H9 (cell line): ENCODE measurements at regions not wholly inside any gene's neighbourhood (a gene's known extent, or its start where the extent isn't known, plus 50 kb on each side); places are given as distances from the start of the nearest gene placed in this dataset.

ENCODE experiments used
- DNase-seq: peaks from one replicate; pipeline ENCODE4 v3.0.0-alpha.2; 2017
- H2AFZ ChIP-seq: one replicate; pipeline ENCODE4 v1.6.1; 2013; ENCODE audit warnings: mild to moderate bottlenecking, low read length, control low read depth, moderate library complexity
- H2AK5ac ChIP-seq: 2 replicates; pipeline ENCODE4 v1.6.1; 2013; ENCODE audit warnings: low read length, control low read depth, mixed read lengths; ENCODE audit not compliant: insufficient read length
- H2BK120ac ChIP-seq: one replicate; pipeline ENCODE4 v1.6.1; 2013; ENCODE audit warnings: low read depth, mild to moderate bottlenecking, low read length, control low read depth, inconsistent platforms; ENCODE audit not compliant: poor library complexity, severe bottlenecking
- H2BK12ac ChIP-seq: 2 replicates; pipeline ENCODE4 v1.6.1; 2013; ENCODE audit warnings: low read length, control low read depth, mixed read lengths, low read depth; ENCODE audit not compliant: insufficient read length
- H2BK15ac ChIP-seq: 2 replicates; pipeline ENCODE4 v1.6.1; 2013; ENCODE audit warnings: low read depth, low read length, control low read depth
- H2BK20ac ChIP-seq: one replicate; pipeline ENCODE4 v1.6.1; 2013; ENCODE audit warnings: low read depth, mild to moderate bottlenecking, low read length, control low read depth, inconsistent platforms; ENCODE audit not compliant: poor library complexity, severe bottlenecking
- H2BK5ac ChIP-seq: 2 replicates; pipeline ENCODE4 v1.6.1; 2013; ENCODE audit warnings: low read length, control low read depth, mixed read lengths; ENCODE audit not compliant: insufficient read length
- H3K14ac ChIP-seq: 2 replicates; pipeline ENCODE4 v1.6.1; 2013; ENCODE audit warnings: low read length, control low read depth; ENCODE audit not compliant: insufficient read depth
- H3K18ac ChIP-seq: 2 replicates; pipeline ENCODE4 v1.6.1; 2013; ENCODE audit warnings: low read depth, mild to moderate bottlenecking, mixed read lengths, low read length, control low read depth; ENCODE audit not compliant: insufficient read length
- H3K23ac ChIP-seq: 2 replicates; pipeline ENCODE4 v1.6.1; 2013; ENCODE audit warnings: low read length, control low read depth, mixed read lengths, low read depth; ENCODE audit not compliant: insufficient read length
- H3K23me2 ChIP-seq: 2 replicates; pipeline ENCODE4 v1.6.1; 2013; ENCODE audit warnings: low read depth, mild to moderate bottlenecking, mixed read lengths, low read length, control low read depth; ENCODE audit not compliant: insufficient read length, poor library complexity, severe bottlenecking
- H3K27ac ChIP-seq: 2 replicates; pipeline ENCODE4 v1.5.1; 2013; ENCODE audit warnings: low read length, control low read depth, mixed read lengths, low read depth; ENCODE audit not compliant: insufficient read length
- H3K27me3 ChIP-seq: 2 replicates; pipeline ENCODE4 v1.6.1; 2013; ENCODE audit warnings: low read length, control low read depth, inconsistent platforms; ENCODE audit not compliant: insufficient read depth
- H3K4ac ChIP-seq: 2 replicates; pipeline ENCODE4 v1.6.1; 2013; ENCODE audit warnings: low read depth, mild to moderate bottlenecking, control low read depth, inconsistent platforms, low read length, moderate library complexity
- H3K4me1 ChIP-seq: 2 replicates; pipeline ENCODE4 v1.6.1; 2013; ENCODE audit warnings: low read length, control low read depth, inconsistent platforms; ENCODE audit not compliant: insufficient read depth
- H3K4me2 ChIP-seq: 2 replicates; pipeline ENCODE4 v1.6.1; 2013; ENCODE audit warnings: low read length, control low read depth, mixed read lengths; ENCODE audit not compliant: insufficient read length, insufficient read depth
- H3K56ac ChIP-seq: 2 replicates; pipeline ENCODE4 v1.6.1; 2013; ENCODE audit warnings: low read depth, mild to moderate bottlenecking, mixed read lengths, low read length, control low read depth; ENCODE audit not compliant: insufficient read length
- H3K79me1 ChIP-seq: 2 replicates; pipeline ENCODE4 v1.6.1; 2013; ENCODE audit warnings: low read depth, mild to moderate bottlenecking, moderate library complexity, low read length, control low read depth, inconsistent platforms; ENCODE audit not compliant: insufficient read depth, poor library complexity, severe bottlenecking
- H3K79me2 ChIP-seq: 2 replicates; pipeline ENCODE4 v1.6.1; 2013; ENCODE audit warnings: low read length, control low read depth, inconsistent platforms; ENCODE audit not compliant: insufficient read depth
- H3K9ac ChIP-seq: 2 replicates; pipeline ENCODE4 v1.6.1; 2013; ENCODE audit warnings: low read length, control low read depth, mixed read lengths; ENCODE audit not compliant: insufficient read length; ENCODE audit errors: extremely low read depth
- H3K9me3 ChIP-seq: one replicate; pipeline ENCODE4 v1.6.1; 2013; ENCODE audit warnings: low read depth, low read length, inconsistent platforms; ENCODE audit not compliant: control insufficient read depth
- H3T11ph ChIP-seq: one replicate; pipeline ENCODE4 v1.6.1; 2013; ENCODE audit warnings: mild to moderate bottlenecking, low read length, control low read depth, inconsistent platforms
- H4K20me1 ChIP-seq: one replicate; pipeline ENCODE4 v1.6.1; 2013; ENCODE audit not compliant: control insufficient read depth, insufficient read length, insufficient read depth
- H4K5ac ChIP-seq: 2 replicates; pipeline ENCODE4 v1.6.1; 2013; ENCODE audit warnings: low read depth, mild to moderate bottlenecking, mixed read lengths, low read length, control low read depth; ENCODE audit not compliant: insufficient read length
- H4K8ac ChIP-seq: replicated peaks from 2 replicates; pipeline ENCODE4 v1.6.1; 2013; ENCODE audit warnings: low read length, control low read depth, mixed read lengths, low read depth; ENCODE audit not compliant: insufficient read length
- H4K91ac ChIP-seq: 2 replicates; pipeline ENCODE4 v1.6.1; 2013; ENCODE audit warnings: low read depth, mild to moderate bottlenecking, moderate library complexity, mixed read lengths, low read length, control low read depth; ENCODE audit not compliant: insufficient read length
- H3K27ac Mint-ChIP-seq, 3 experiments: 2 replicates in 2 of 3; 3 replicates in 1 of 3; pipeline ENCODE4 v1.8.0; 2020 to 2021; ENCODE audit warnings: mixed read lengths in 3 of 3, mild to moderate bottlenecking in 1 of 3, moderate library complexity in 1 of 3
- H3K27me3 Mint-ChIP-seq: 2 replicates; pipeline ENCODE4 v1.8.0; 2021; ENCODE audit warnings: low read depth, mild to moderate bottlenecking, moderate library complexity, mixed read lengths
- H3K36me3 Mint-ChIP-seq, 3 experiments: 2 replicates in 2 of 3; 3 replicates in 1 of 3; pipeline ENCODE4 v1.8.0; 2020 to 2021; ENCODE audit warnings: low read depth in 3 of 3, mixed read lengths in 3 of 3; ENCODE audit not compliant: insufficient read depth in 1 of 3
- H3K4me1 Mint-ChIP-seq, 2 experiments: 2 replicates each; pipeline ENCODE4 v1.8.0; 2020; ENCODE audit warnings: mixed read lengths in 2 of 2
- H3K4me3 Mint-ChIP-seq, 2 experiments: 2 replicates in 1 of 2; 3 replicates in 1 of 2; pipeline ENCODE4 v1.8.0; 2020 to 2021; ENCODE audit warnings: mild to moderate bottlenecking in 2 of 2, mixed read lengths in 2 of 2, moderate library complexity in 1 of 2
- H3K9me3 Mint-ChIP-seq, 2 experiments: 2 replicates in 1 of 2; 3 replicates in 1 of 2; pipeline ENCODE4 v1.8.0; 2020; ENCODE audit warnings: mild to moderate bottlenecking in 2 of 2, mixed read lengths in 2 of 2, moderate library complexity in 1 of 2
- WGBS: extraction: QIAGEN DNeasy Blood & Tissue Kit; methylation state at CpG from one replicate; pipeline ENCODE4 v1.1.7; 2013; ENCODE audit warnings: missing lambda C conversion rate, low lambda C conversion rate, mixed read lengths; ENCODE audit not compliant: insufficient read length; ENCODE audit errors: extremely low coverage; 5-methylcytosine and 5-hydroxymethylcytosine counted together
- TF ChIP-seq, protein P1 (sequence below): fragments of 200-600 bp; sonication (generic); conservative IDR thresholded peaks from 3 replicates; pipeline ENCODE4 v1.8.0; 2021; ENCODE audit warnings: antibody characterized with exemption, mild to moderate bottlenecking

DNA sequence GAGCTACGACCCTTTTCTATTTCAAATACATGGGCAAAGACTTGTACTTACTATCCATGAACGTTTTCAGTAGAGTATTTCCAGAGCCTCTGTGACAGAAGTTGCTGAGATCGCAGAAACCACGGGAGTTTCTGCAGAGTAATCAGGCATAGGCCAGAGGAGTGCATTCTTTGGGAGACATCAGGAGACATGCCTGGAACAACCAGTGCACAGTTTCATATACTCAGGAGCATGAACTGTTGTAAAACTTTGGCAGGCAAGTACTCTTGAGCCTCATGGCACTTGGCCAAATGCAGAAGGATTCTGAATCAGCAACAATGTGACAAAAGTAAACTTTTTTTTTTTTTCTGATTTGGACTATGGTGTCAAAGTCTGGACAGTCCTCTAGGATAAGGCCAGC, 307.1 kb downstream of the GRB14 start:
- Histone ChIP-seq H2AFZ (no peak overlapping the region), H2BK12ac (no peak overlapping the region), H3K56ac (no peak overlapping the region), H3K4me2 (no peak overlapping the region), H4K8ac (no peak overlapping the region), H4K20me1 (no peaks in the 10 kb centered on the region), H4K91ac (no peak overlapping the region), H3K23me2 (no peaks in the 10 kb centered on the region), H3K9me3 (no peaks in the 10 kb centered on the region), H3K23ac (no peak overlapping the region), H2BK120ac (no peak overlapping the region), H3K27ac (no peak overlapping the region), H3K14ac (no peak overlapping the region), H4K5ac (no peak overlapping the region), H3K18ac (no peak overlapping the region), H3K27me3 (no peaks in the 10 kb centered on the region), H2AK5ac (no peak overlapping the region), H3T11ph (no peak overlapping the region), H2BK15ac (no peak overlapping the region), H2BK5ac (no peak overlapping the region), H3K4me1 (no peaks in the 10 kb centered on the region), H3K79me2 (no peaks in the 10 kb centered on the region), H3K4ac (no peak overlapping the region), H2BK20ac (no peak overlapping the region), H3K9ac (no peak overlapping the region), H3K79me1 (no peaks in the 10 kb centered on the region)
- DNase-seq, result no peak
- Mint-ChIP-seq H3K27ac (no peak overlapping the region), H3K27me3 (no peaks in the 10 kb centered on the region), H3K4me3 (no peak overlapping the region), H3K9me3 (no peaks in the 10 kb centered on the region), H3K4me1 (peaks cover 0 to 7% of the 10 kb centered on the region in 2 experiments; a peak in 1 of 4 replicates), H3K36me3 (no peaks in the 10 kb centered on the region)
- TF ChIP-seq, protein P1, sequence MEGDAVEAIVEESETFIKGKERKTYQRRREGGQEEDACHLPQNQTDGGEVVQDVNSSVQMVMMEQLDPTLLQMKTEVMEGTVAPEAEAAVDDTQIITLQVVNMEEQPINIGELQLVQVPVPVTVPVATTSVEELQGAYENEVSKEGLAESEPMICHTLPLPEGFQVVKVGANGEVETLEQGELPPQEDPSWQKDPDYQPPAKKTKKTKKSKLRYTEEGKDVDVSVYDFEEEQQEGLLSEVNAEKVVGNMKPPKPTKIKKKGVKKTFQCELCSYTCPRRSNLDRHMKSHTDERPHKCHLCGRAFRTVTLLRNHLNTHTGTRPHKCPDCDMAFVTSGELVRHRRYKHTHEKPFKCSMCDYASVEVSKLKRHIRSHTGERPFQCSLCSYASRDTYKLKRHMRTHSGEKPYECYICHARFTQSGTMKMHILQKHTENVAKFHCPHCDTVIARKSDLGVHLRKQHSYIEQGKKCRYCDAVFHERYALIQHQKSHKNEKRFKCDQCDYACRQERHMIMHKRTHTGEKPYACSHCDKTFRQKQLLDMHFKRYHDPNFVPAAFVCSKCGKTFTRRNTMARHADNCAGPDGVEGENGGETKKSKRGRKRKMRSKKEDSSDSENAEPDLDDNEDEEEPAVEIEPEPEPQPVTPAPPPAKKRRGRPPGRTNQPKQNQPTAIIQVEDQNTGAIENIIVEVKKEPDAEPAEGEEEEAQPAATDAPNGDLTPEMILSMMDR, result no peak
- WGBS, result no CpG with 5 or more reads among the region's 4 CpGs
